Cardiac muscle cell (in vitro differentiated cells and primary cell): ENCODE measurements at regions not wholly inside any gene's neighbourhood (a gene's known extent, or its start where the extent isn't known, plus 50 kb on each side); places are given as distances from the start of the nearest gene placed in this dataset.

Experiments used
- DNase-seq, 2 donors: peaks; one replicate each; pipeline versions ENCODE4 v3.0.0 to v3.0.0-alpha.2; 2010 to 2017; ENCODE audit warnings: low read depth in 1 of 2, low spot score in 1 of 2
- H3K27ac ChIP-seq: fragments of 200-600 bp; sonication (generic); 2 replicates; pipeline ENCODE4 v1.5.1; 2016
- H3K27me3 ChIP-seq: fragments of 200-600 bp; sonication (generic); 2 replicates; pipeline ENCODE4 v1.6.0; 2016; ENCODE audit warnings: control low read depth
- H3K36me3 ChIP-seq: fragments of 200-600 bp; sonication (generic); 2 replicates; pipeline ENCODE4 v1.5.1; 2016; ENCODE audit warnings: control low read depth
- H3K4me1 ChIP-seq: fragments of 200-600 bp; sonication (generic); 2 replicates; pipeline ENCODE4 v1.8.1; 2017; ENCODE audit warnings: low read depth, mild to moderate bottlenecking, mixed run types
- H3K4me3 ChIP-seq: fragments of 200-600 bp; sonication (generic); 2 replicates; pipeline ENCODE4 v1.5.1; 2016; ENCODE audit warnings: mild to moderate bottlenecking
- H3K9me3 ChIP-seq: fragments of 200-600 bp; sonication (generic); 2 replicates; pipeline ENCODE4 v1.5.1; 2017; ENCODE audit warnings: low read depth, mild to moderate bottlenecking, control low read depth
- TF ChIP-seq, protein P1 (sequence below): IDR thresholded peaks from 2 replicates; pipeline ENCODE4 v1.5.1; 2012; ENCODE audit warnings: low read depth, mild to moderate bottlenecking, low read length

DNA sequence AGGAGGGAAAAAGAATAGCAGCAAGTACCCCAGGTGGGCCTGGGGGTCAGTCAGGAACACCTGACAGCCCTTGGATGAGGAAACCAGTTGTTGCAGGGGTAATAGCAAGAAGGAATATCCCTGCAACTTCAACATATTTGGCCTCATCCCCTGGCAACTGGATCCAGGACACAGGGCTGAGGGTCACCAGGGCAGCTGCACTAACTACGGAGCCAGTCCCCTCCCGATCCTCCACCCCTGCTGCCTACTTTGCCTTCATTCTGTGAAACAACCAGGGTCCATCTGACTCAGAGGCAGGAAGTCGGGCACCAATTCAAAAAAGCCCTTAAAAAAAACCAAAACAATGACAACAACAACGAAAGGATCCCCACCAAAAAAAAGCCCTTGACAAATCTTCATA lies 52.9 kb downstream of the FRMPD3 start:
- TF ChIP-seq, protein P1, sequence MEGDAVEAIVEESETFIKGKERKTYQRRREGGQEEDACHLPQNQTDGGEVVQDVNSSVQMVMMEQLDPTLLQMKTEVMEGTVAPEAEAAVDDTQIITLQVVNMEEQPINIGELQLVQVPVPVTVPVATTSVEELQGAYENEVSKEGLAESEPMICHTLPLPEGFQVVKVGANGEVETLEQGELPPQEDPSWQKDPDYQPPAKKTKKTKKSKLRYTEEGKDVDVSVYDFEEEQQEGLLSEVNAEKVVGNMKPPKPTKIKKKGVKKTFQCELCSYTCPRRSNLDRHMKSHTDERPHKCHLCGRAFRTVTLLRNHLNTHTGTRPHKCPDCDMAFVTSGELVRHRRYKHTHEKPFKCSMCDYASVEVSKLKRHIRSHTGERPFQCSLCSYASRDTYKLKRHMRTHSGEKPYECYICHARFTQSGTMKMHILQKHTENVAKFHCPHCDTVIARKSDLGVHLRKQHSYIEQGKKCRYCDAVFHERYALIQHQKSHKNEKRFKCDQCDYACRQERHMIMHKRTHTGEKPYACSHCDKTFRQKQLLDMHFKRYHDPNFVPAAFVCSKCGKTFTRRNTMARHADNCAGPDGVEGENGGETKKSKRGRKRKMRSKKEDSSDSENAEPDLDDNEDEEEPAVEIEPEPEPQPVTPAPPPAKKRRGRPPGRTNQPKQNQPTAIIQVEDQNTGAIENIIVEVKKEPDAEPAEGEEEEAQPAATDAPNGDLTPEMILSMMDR, result no peak
- no peak for DNase-seq
- Histone ChIP-seq H3K4me3 (no peak overlapping the region), H3K4me1 (peaks cover 7% of the 10 kb centered on the region), H3K27me3 (peaks cover 29% of the 10 kb centered on the region), H3K36me3 (no peaks in the 10 kb centered on the region), H3K9me3 (no peaks in the 10 kb centered on the region), H3K27ac (no peak overlapping the region)

DNA sequence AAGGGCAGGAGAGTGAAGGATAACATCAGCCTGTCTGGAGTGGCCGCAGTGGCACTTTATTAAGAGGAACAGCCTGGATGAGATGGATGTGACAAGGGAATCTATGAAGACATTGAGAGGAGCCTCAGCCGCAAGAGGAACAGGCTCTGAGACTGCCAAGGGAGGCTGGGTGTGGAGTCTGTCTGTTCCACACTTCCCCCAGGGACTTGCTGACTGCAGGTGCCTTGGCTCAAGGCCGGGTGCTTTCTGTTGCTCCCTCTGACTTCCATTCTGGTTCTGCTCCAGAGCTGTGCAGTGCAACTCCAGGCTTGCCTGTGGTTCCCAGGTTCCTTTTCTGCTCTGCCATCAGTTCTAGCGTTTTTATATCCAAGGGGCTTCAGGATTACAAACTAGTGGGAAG lies 54.6 kb downstream of the FRMPD3 start:
- H3K4me3 ChIP-seq, result no peak overlapping the region
- H3K4me1 ChIP-seq, result peaks cover 7% of the 10 kb centered on the region
- DNase-seq, result no peak
- no peak overlapping the region for H3K27ac ChIP-seq
- H3K27me3 ChIP-seq, result peaks cover 41% of the 10 kb centered on the region
- TF ChIP-seq, protein P1, result no peak
- no peaks in the 10 kb centered on the region for H3K36me3 ChIP-seq
- no peaks in the 10 kb centered on the region for H3K9me3 ChIP-seq

DNA sequence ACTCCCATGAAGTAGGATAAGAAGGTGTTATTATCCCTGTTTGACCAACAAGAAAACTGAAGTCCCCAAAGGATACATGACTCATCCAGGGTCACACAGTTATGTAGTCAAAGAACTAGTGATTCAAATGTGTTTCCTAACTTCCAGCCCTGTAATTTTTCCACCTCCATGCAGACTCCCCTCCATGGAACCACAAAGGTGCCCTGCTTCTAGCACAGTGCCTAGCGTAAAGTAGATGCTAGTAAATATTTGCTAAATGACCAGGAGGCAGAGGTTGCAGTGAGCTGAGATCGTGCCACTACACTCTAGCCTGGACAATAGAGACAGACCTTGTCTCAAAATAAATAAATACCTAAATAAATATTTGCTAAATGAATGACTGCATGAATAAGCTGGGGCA lies 55.8 kb downstream of the FRMPD3 start:
- H3K27me3 ChIP-seq, result peaks cover 41% of the 10 kb centered on the region
- no peak overlapping the region for H3K4me3 ChIP-seq
- no peaks in the 10 kb centered on the region for H3K36me3 ChIP-seq
- H3K27ac ChIP-seq, result no peak overlapping the region
- H3K9me3 ChIP-seq, result no peaks in the 10 kb centered on the region
- no peak for DNase-seq
- H3K4me1 ChIP-seq, result peaks cover 7% of the 10 kb centered on the region
- TF ChIP-seq, protein P1, result no peak

DNA sequence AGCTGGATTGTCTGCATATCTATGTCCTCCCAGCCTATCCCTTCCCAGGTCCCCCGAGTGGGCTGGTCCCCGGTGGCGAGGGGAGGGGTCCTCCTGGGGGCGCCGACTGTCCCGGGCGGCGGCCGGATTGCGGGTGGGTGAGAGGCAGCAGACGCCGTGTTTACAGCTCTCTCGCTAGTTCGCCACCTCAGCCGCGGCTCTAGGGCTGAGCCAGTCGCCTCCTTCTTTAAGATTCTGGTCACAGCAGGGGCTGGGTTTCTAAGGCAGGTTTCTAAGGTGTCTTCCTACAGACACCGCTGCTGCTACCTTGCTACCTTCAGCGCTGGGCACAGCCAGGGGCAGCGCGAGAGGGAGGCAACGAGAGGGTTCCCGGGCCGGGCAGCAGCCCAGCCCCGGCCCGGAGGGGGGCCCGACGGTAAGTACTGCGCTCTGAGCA lies 57.2 kb downstream of the FRMPD3 start:
- H3K4me1 ChIP-seq, result peaks cover 7% of the 10 kb centered on the region
- no peak overlapping the region for H3K27ac ChIP-seq
- peaks cover 41% of the 10 kb centered on the region for H3K27me3 ChIP-seq
- no peaks in the 10 kb centered on the region for H3K9me3 ChIP-seq
- H3K4me3 ChIP-seq, result peak overlapping the region; percentile 18
- no peaks in the 10 kb centered on the region for H3K36me3 ChIP-seq
- no peak for DNase-seq
- TF ChIP-seq, protein P1, result no peak

DNA sequence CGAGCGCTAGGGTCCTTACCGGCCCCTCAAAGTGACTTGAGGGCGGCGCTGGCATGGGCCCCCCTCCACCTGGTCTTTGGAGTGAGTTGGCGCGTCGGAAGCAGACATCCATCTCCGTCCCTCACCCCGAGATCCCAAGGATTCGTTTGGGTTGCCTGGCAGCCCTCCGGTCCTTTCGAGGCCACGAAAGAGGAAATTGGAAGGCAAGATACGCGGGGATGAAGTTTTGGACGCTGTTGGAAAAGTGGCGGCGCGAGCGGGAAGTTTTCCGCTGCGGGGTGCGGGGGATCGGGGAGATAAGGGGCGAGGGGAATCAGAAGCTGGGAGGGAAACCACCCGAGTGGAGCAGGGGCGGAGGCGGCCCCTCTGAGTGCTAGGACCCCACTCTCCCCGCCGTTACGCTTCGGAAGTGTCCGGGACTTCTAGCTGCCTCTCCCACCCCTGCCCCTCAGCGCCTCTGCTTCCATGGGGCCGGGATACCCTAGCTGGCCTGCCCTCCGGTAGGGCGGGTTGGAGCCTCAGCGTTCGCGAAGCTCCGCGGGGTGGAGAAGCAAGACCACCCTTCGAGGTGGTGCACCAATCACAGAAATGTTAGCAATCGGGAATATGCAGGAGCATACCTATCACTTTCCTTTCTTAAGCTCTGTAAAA lies 57.8 kb downstream of the FRMPD3 start:
- H3K9me3 ChIP-seq, result no peaks in the 10 kb centered on the region
- peaks cover 5% of the 10 kb centered on the region for H3K4me1 ChIP-seq
- peaks cover 41% of the 10 kb centered on the region for H3K27me3 ChIP-seq
- TF ChIP-seq, protein P1, result no peak
- H3K4me3 ChIP-seq, result peak overlapping the region; percentile 18
- no peaks in the 10 kb centered on the region for H3K36me3 ChIP-seq
- H3K27ac ChIP-seq, result no peak overlapping the region
- no peak for DNase-seq
